ENCODE measurements at regions not wholly inside any gene's neighbourhood (a gene's known extent, or its start where the extent isn't known, plus 50 kb on each side); places are given as distances from the start of the nearest gene placed in this dataset.

- no peak for DNase-seq (ENCODE audit: low read depth)
These were observed 392.1 kb downstream of the BRD1 start for GRCh38 chr22:49435596-49435995.

- DNase-seq (ENCODE audit: low read depth) = no peak
These were observed 393.7 kb downstream of the BRD1 start for GRCh38 chr22:49433717-49434611.

- DNase-seq (ENCODE audit: low read depth) = no peak
These were observed 394.7 kb downstream of the BRD1 start for GRCh38 chr22:49432897-49433443.

GRCh38 chr22:49432211-49432896 lies 395.3 kb downstream of the BRD1 start:
- DNase-seq (ENCODE audit: low read depth) = no peak

- no peak for DNase-seq (ENCODE audit: low read depth)
These were observed 396.1 kb downstream of the BRD1 start for GRCh38 chr22:49431551-49431950.

GRCh38 chr22:49429066-49429465 lies 398.6 kb downstream of the BRD1 start:
- no peak for DNase-seq (ENCODE audit: low read depth)

- DNase-seq (ENCODE audit: low read depth) = no peak
These were observed 399.7 kb downstream of the BRD1 start for GRCh38 chr22:49427941-49428340.

- no peak for DNase-seq (ENCODE audit: low read depth)
These were observed 400.3 kb downstream of the BRD1 start for GRCh38 chr22:49427341-49427740.

- DNase-seq (ENCODE audit: low read depth) = no peak
These were observed 400.9 kb downstream of the BRD1 start for GRCh38 chr22:49426618-49427266.

- DNase-seq (ENCODE audit: low read depth) = no peak
These were observed 401.6 kb downstream of the BRD1 start for GRCh38 chr22:49426098-49426497.

- DNase-seq (ENCODE audit: low read depth) = no peak
These were observed 402.3 kb downstream of the BRD1 start for GRCh38 chr22:49425356-49425755.

- DNase-seq (ENCODE audit: low read depth) = no peak
These were observed 402.8 kb downstream of the BRD1 start for GRCh38 chr22:49424893-49425270.

- DNase-seq (ENCODE audit: low read depth) = no peak
These were observed 404.5 kb downstream of the BRD1 start for GRCh38 chr22:49423125-49423650.

GRCh38 chr22:49422701-49423100 lies 405.0 kb downstream of the BRD1 start:
- no peak for DNase-seq (ENCODE audit: low read depth)

GRCh38 chr22:49420651-49421050 lies 407.0 kb downstream of the BRD1 start:
- no peak for DNase-seq (ENCODE audit: low read depth)

- DNase-seq (ENCODE audit: low read depth) = no peak
These were observed 408.0 kb downstream of the BRD1 start for GRCh38 chr22:49419661-49420060.

GRCh38 chr22:49418943-49419342 lies 408.7 kb downstream of the BRD1 start:
- DNase-seq (ENCODE audit: low read depth) = no peak

GRCh38 chr22:49418341-49418894 lies 409.3 kb downstream of the BRD1 start:
- no peak for DNase-seq (ENCODE audit: low read depth)

- no peak for DNase-seq (ENCODE audit: low read depth)
These were observed 409.8 kb downstream of the BRD1 start for GRCh38 chr22:49417833-49418232.

GRCh38 chr22:49417326-49417725 lies 410.3 kb downstream of the BRD1 start:
- no peak for DNase-seq (ENCODE audit: low read depth)

GRCh38 chr22:49415151-49415951 lies 412.3 kb downstream of the BRD1 start:
- no peak for DNase-seq (ENCODE audit: low read depth)

Measured in GM04503 (cell line).